ENCODE measurements at regions not wholly inside any gene's neighbourhood (a gene's known extent, or its start where the extent isn't known, plus 50 kb on each side); places are given as distances from the start of the nearest gene placed in this dataset.

GRCh38 chr14:48398675-48399282 is 723.4 kb upstream of the MDGA2 start:
- TF ChIP-seq CTCF (IDR thresholded peaks at IDR 0.05; ENCODE audit: low read depth, low read length, poor library complexity, severe bottlenecking) (peak; percentile 81), EZH2phosphoT487 (IDR thresholded peaks at IDR 0.05; ENCODE audit: borderline replicate concordance, low read length) (no peak)
